Endothelial cell (in vitro differentiated cells): ENCODE measurements at regions not wholly inside any gene's neighbourhood (a gene's known extent, or its start where the extent isn't known, plus 50 kb on each side); places are given as distances from the start of the nearest gene placed in this dataset.

ENCODE experiments used
- DNase-seq: peaks from one replicate; pipeline ENCODE4 v3.0.0; 2021; ENCODE audit warnings: low spot score
- H3K27ac Mint-ChIP-seq: one replicate; pipeline ENCODE4 v1.8.0; 2021; ENCODE audit warnings: mixed read lengths, inconsistent platforms; ENCODE audit not compliant: unreplicated experiment
- H3K27me3 Mint-ChIP-seq: one replicate; pipeline ENCODE4 v1.8.0; 2021; ENCODE audit warnings: mild to moderate bottlenecking, moderate library complexity, mixed read lengths, inconsistent platforms; ENCODE audit not compliant: unreplicated experiment
- H3K36me3 Mint-ChIP-seq: one replicate; pipeline ENCODE4 v1.8.0; 2021; ENCODE audit warnings: mild to moderate bottlenecking, low read depth, mixed read lengths, inconsistent platforms; ENCODE audit not compliant: unreplicated experiment
- H3K4me1 Mint-ChIP-seq: one replicate; pipeline ENCODE4 v1.8.0; 2021; ENCODE audit warnings: mild to moderate bottlenecking, mixed read lengths, inconsistent platforms; ENCODE audit not compliant: unreplicated experiment
- H3K4me3 Mint-ChIP-seq: one replicate; pipeline ENCODE4 v1.8.0; 2021; ENCODE audit warnings: mild to moderate bottlenecking, mixed read lengths, inconsistent platforms; ENCODE audit not compliant: unreplicated experiment
- H3K9me3 Mint-ChIP-seq: one replicate; pipeline ENCODE4 v1.8.0; 2021; ENCODE audit warnings: mixed read lengths, inconsistent platforms; ENCODE audit not compliant: unreplicated experiment
- CTCF ChIP-seq: fragments of 200-600 bp; sonication (generic); IDR thresholded peaks from one replicate; pipeline ENCODE4 v1.5.0; 2021; ENCODE audit warnings: antibody characterized with exemption; ENCODE audit not compliant: unreplicated experiment

GRCh38 chr13:30830638-30830965 is 75.5 kb upstream of the MEDAG start:
- DNase-seq, result no peak
- H3K36me3 Mint-ChIP-seq, result no peaks in the 10 kb centered on the region
- TF ChIP-seq CTCF, result no peak
- no peaks in the 10 kb centered on the region for H3K4me1 Mint-ChIP-seq
- H3K27ac Mint-ChIP-seq, result no peak overlapping the region
- no peaks in the 10 kb centered on the region for H3K9me3 Mint-ChIP-seq
- no peak overlapping the region for H3K4me3 Mint-ChIP-seq
- H3K27me3 Mint-ChIP-seq, result peaks cover 5% of the 10 kb centered on the region

GRCh38 chr13:30831515-30831914 is 74.6 kb upstream of the MEDAG start:
- Mint-ChIP-seq H3K4me1 (no peaks in the 10 kb centered on the region), H3K27ac (no peak overlapping the region)

GRCh38 chr13:30832377-30832776 is 73.7 kb upstream of the MEDAG start:
- DNase-seq, result no peak
- Mint-ChIP-seq H3K4me1 (peaks cover 4% of the 10 kb centered on the region), H3K36me3 (peaks cover under 1% of the 10 kb centered on the region), H3K9me3 (no peaks in the 10 kb centered on the region), H3K27ac (no peak overlapping the region), H3K27me3 (peaks cover 7% of the 10 kb centered on the region), H3K4me3 (no peak overlapping the region)
- TF ChIP-seq CTCF, result no peak

More at GRCh38 chr13:30831515-30831914, 74.6 kb upstream of the MEDAG start:
- no peak for DNase-seq
- Mint-ChIP-seq H3K4me3 (no peak overlapping the region), H3K36me3 (no peaks in the 10 kb centered on the region), H3K27me3 (peaks cover 5% of the 10 kb centered on the region), H3K9me3 (no peaks in the 10 kb centered on the region)
- no peak for TF ChIP-seq CTCF

- H3K4me1 Mint-ChIP-seq, result peaks cover 4% of the 10 kb centered on the region
- H3K36me3 Mint-ChIP-seq, result peaks cover 5% of the 10 kb centered on the region
- H3K27me3 Mint-ChIP-seq, result peaks cover 7% of the 10 kb centered on the region
- H3K9me3 Mint-ChIP-seq, result no peaks in the 10 kb centered on the region
- H3K4me3 Mint-ChIP-seq, result no peak overlapping the region
- H3K27ac Mint-ChIP-seq, result no peak overlapping the region
- no peak for TF ChIP-seq CTCF
- DNase-seq, result no peak
Measured at GRCh38 chr13:30832845-30833332, 73.2 kb upstream of the MEDAG start.

GRCh38 chr13:30835442-30835841 is 70.6 kb upstream of the MEDAG start:
- no peak for TF ChIP-seq CTCF
- Mint-ChIP-seq H3K36me3 (peaks cover 7% of the 10 kb centered on the region), H3K4me3 (no peak overlapping the region), H3K4me1 (peaks cover 4% of the 10 kb centered on the region), H3K9me3 (no peaks in the 10 kb centered on the region), H3K27ac (no peak overlapping the region), H3K27me3 (peaks cover 7% of the 10 kb centered on the region)
- DNase-seq, result no peak
